Thyroid gland (tissue), 4 donors: ENCODE measurements at regions not wholly inside any gene's neighbourhood (a gene's known extent, or its start where the extent isn't known, plus 50 kb on each side); places are given as distances from the start of the nearest gene placed in this dataset.

Experiments used
- CTCF ChIP-seq, 6 experiments: fragments of 200-600 bp in 3 of 6; fragments of 450-650 bp in 3 of 6; sonication (generic) in 3 of 6; IDR thresholded peaks; one replicate each; pipeline ENCODE4 v1.5.1; 2016 to 2019; ENCODE audit warnings: antibody characterized with exemption in 6 of 6, mild to moderate bottlenecking in 2 of 6, inconsistent platforms in 1 of 6, moderate library complexity in 1 of 6
- POLR2A ChIP-seq, 2 donors: fragments of 450-650 bp; IDR thresholded peaks; one replicate each; pipeline ENCODE4 v1.6.1; 2017; ENCODE audit warnings: antibody characterized with exemption in 2 of 2, mild to moderate bottlenecking in 2 of 2, moderate library complexity in 1 of 2

- TF ChIP-seq CTCF (IDR thresholded peaks at IDR 0.05) (no peak), POLR2A (IDR thresholded peaks at IDR 0.05) (no peak)
Observed at GRCh38 chr3:68483601-68484000, 448.7 kb downstream of the TAFA4 start.
